Left ventricle myocardium inferior (tissue), 1 donor: ENCODE measurements at regions not wholly inside any gene's neighbourhood (a gene's known extent, or its start where the extent isn't known, plus 50 kb on each side); places are given as distances from the start of the nearest gene placed in this dataset.

ENCODE experiments used
- DNase-seq: peaks from one replicate; pipeline ENCODE4 v3.0.0-alpha.2; 2020
- H3K27ac ChIP-seq: fragments of 200-600 bp; replicated peaks from 2 replicates; pipeline ENCODE4 v1.8.0; 2021
- H3K27me3 ChIP-seq: fragments of 200-600 bp; 2 replicates; pipeline ENCODE4 v1.8.0; 2021; ENCODE audit warnings: low read depth
- H3K36me3 ChIP-seq: fragments of 200-600 bp; 2 replicates; pipeline ENCODE4 v1.8.0; 2021
- H3K4me1 ChIP-seq: fragments of 200-600 bp; 2 replicates; pipeline ENCODE4 v1.8.0; 2021
- H3K4me3 ChIP-seq: fragments of 200-600 bp; 2 replicates; pipeline ENCODE4 v1.8.0; 2021; ENCODE audit warnings: mild to moderate bottlenecking, moderate library complexity
- H3K9me3 ChIP-seq: fragments of 200-600 bp; replicated peaks from 2 replicates; pipeline ENCODE4 v1.8.0; 2021
- intact Hi-C: fragments of 100-400 bp; cut with micrococcal nuclease; formaldehyde crosslinking; loops from one replicate; pipeline ENCODE4 v1.11.0; 2022
- TF ChIP-seq, protein P1 (sequence below): fragments of 200-600 bp; IDR thresholded peaks from 2 replicates; pipeline ENCODE4 v1.8.0; 2021; ENCODE audit warnings: antibody characterized with exemption, mild to moderate bottlenecking, borderline replicate concordance
- donor health status: DM: no; HTN: yes; CAD: no; lungs with severe emphysema.

DNA sequence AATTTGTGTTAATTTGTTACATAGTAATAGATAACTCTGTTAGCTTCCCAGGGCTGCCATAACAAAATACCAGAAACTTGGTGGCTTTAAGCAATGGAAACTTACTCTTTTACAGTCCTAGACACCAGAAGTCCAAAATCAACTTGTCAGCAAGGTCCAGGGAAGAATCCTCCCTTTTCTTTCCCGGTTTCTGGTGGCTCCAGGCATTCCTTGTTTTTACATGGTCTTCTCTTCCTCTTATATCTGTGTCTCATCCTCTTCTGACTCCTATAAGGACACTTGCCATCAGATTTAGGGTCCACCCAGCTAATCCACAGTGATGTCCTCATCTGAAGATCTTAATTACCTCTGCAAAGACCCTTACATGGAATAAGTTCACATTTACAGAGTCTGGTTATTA lies 95.6 kb downstream of the DDX1 start:
- Histone ChIP-seq H3K4me1 (no peaks in the 10 kb centered on the region), H3K27me3 (peaks cover 5% of the 10 kb centered on the region), H3K36me3 (no peaks in the 10 kb centered on the region), H3K9me3 (peaks cover 12% of the 10 kb centered on the region), H3K27ac (no peak overlapping the region), H3K4me3 (no peak overlapping the region)
- no peak for DNase-seq
- TF ChIP-seq, protein P1, sequence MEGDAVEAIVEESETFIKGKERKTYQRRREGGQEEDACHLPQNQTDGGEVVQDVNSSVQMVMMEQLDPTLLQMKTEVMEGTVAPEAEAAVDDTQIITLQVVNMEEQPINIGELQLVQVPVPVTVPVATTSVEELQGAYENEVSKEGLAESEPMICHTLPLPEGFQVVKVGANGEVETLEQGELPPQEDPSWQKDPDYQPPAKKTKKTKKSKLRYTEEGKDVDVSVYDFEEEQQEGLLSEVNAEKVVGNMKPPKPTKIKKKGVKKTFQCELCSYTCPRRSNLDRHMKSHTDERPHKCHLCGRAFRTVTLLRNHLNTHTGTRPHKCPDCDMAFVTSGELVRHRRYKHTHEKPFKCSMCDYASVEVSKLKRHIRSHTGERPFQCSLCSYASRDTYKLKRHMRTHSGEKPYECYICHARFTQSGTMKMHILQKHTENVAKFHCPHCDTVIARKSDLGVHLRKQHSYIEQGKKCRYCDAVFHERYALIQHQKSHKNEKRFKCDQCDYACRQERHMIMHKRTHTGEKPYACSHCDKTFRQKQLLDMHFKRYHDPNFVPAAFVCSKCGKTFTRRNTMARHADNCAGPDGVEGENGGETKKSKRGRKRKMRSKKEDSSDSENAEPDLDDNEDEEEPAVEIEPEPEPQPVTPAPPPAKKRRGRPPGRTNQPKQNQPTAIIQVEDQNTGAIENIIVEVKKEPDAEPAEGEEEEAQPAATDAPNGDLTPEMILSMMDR, result no peak
- intact Hi-C loops, result no loop called here

DNA sequence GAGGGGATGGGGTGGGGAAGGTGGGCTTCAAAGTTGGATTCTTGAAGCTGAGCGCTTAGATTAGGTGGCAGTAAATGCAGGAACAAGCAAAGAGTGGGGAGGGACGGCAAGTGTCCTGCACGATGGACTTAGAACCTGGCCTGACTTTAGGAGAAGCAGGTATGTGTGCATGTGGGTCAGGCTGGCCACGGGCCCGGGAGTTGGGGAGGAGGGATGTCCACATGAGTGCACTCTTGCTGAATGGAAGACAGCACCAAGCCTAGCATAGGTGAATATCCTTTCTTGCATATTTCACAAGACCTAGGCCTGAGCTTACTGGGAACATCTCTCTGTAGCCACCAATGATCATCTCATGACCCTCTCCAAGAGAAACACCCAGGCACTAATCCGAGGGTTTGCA lies 96.1 kb downstream of the DDX1 start:
- TF ChIP-seq, protein P1, result no peak
- Histone ChIP-seq H3K9me3 (peaks cover 12% of the 10 kb centered on the region), H3K4me3 (no peak overlapping the region), H3K4me1 (no peaks in the 10 kb centered on the region), H3K27ac (no peak overlapping the region), H3K36me3 (no peaks in the 10 kb centered on the region), H3K27me3 (peaks cover 5% of the 10 kb centered on the region)
- DNase-seq, result no peak
- intact Hi-C loops, result no loop called here

DNA sequence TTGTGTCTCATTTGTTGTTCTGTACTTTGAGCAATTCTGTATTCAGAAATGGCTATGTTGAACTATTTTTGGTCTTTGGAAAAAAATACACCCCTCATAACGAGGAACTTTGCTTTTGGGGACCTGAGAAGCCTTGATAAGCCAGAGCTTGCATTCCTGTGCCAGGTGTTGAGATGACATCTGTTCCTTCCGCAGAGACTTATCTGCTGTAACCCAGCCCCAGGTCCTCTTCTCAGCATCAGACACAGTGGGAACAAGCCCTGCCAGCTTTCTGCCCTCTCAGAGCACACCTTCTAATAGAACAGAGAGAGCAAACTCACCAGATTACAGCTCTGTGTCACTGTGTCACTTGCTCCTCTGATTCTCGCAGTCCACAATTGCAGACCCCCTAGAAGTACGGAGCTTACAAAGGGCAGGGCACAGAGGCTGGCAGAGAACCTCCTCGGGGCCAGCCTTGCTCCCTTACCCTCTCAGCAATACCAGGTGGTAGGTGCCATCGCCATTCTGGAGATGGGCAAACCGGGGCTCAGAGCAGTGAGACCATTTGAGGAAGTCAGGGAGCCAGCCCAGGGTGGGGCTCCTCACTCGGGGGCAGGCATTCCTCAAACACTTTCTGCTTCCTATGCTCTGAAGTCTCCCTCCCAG lies 97.4 kb downstream of the DDX1 start:
- TF ChIP-seq, protein P1, result no peak
- no peak overlapping the region for H3K27ac ChIP-seq
- peaks cover 5% of the 10 kb centered on the region for H3K27me3 ChIP-seq
- intact Hi-C loops, result no loop called here
- no peaks in the 10 kb centered on the region for H3K36me3 ChIP-seq
- H3K4me1 ChIP-seq, result no peaks in the 10 kb centered on the region
- no peak for DNase-seq
- no peak overlapping the region for H3K4me3 ChIP-seq
- peaks cover 12% of the 10 kb centered on the region for H3K9me3 ChIP-seq

DNA sequence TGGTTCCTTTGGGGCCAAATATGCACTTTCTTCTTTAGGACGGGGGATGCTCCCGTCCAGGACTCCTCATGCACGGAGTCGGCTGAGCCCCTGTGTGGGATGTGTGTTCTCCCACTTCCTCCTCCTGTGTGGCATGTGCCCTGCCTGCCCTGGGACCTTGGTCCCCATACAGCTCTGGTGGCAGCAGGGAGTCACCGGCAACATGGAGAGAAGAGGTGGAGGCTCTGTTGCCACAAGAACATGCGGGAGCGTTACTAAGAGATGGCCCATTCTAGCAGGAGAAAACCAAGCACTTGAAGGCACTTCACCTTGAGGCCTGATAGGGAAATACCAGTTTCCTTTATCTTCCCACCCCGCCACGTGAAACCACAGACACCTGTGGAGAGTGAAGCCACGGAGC lies 98.0 kb downstream of the DDX1 start:
- peaks cover 5% of the 10 kb centered on the region for H3K4me1 ChIP-seq
- TF ChIP-seq, protein P1, result no peak
- H3K4me3 ChIP-seq, result no peak overlapping the region
- peaks cover 12% of the 10 kb centered on the region for H3K9me3 ChIP-seq
- H3K27me3 ChIP-seq, result peaks cover 5% of the 10 kb centered on the region
- intact Hi-C loops, result no loop called here
- DNase-seq, result no peak
- H3K27ac ChIP-seq, result no peak overlapping the region
- H3K36me3 ChIP-seq, result no peaks in the 10 kb centered on the region

DNA sequence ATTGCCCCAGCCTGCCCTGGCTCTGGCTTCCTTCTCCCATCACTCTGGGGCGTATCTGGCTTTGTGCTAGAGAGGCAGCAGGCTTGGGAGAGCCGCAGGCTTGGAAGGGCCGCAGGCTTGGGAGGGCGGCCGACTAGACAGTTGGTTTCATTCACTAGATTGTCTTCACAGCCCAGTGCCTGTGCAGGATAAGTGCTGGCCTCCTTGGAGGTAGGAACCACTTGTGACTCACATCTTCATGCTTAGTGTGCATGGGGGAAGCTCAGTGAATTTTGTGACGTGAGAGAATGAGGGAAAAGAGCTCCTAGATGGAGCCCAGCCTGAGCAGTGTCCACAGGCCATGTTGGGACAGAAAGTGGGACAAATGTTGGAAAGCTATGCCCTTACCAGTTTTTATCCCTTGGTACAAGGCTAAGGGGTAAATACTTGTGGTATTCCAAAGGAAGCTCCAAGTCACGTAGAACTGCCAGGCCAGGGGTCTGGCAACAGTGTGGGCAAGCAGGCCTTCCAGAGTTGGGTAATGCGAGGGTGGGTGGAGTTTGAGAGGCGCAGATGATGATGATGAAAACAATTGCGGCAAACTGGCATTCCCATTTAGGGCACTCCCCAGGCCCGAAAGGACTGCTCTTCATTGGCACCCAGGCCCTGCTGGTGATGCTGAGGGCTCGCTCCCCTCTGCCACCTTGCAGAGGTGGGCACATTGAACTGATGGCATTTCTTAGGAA lies 100.1 kb downstream of the DDX1 start:
- Histone ChIP-seq H3K4me3 (no peak overlapping the region), H3K27ac (no peak overlapping the region), H3K27me3 (peaks cover 5% of the 10 kb centered on the region), H3K36me3 (no peaks in the 10 kb centered on the region), H3K4me1 (peaks cover 5% of the 10 kb centered on the region), H3K9me3 (no peaks in the 10 kb centered on the region)
- no peak for DNase-seq
- TF ChIP-seq, protein P1, result no peak
- intact Hi-C loops, result no loop called here
